ENCODE measurements at regions not wholly inside any gene's neighbourhood (a gene's known extent, or its start where the extent isn't known, plus 50 kb on each side); places are given as distances from the start of the nearest gene placed in this dataset.

- TF ChIP-seq CTCF (IDR thresholded peaks at IDR 0.05; ENCODE audit: low read depth, low read length, poor library complexity, severe bottlenecking) (no peak), EZH2phosphoT487 (IDR thresholded peaks at IDR 0.05; ENCODE audit: borderline replicate concordance, low read length) (no peak)
Observed at GRCh38 chr7:51367614-51367968, 51.0 kb upstream of the COBL start.

All from DOHH2 (cell line).